Stomach (tissue), 8 donors: ENCODE measurements at regions not wholly inside any gene's neighbourhood (a gene's known extent, or its start where the extent isn't known, plus 50 kb on each side); places are given as distances from the start of the nearest gene placed in this dataset.
A peak's percentile ranks its signal among the peaks of the same experiment; 100 is the strongest.

Experiments
- DNase-seq, 2 donors: peaks; one replicate each; pipeline versions ENCODE4 v3.0.0 to v3.0.0-alpha.2; 2013 to 2019
- H3K27ac ChIP-seq, 5 donors: fragments of 200-600 bp in 4 of 5; sonication (generic) in 4 of 5; one replicate each; pipeline ENCODE4 v1.5.1; 2013 to 2019; ENCODE audit warnings: mild to moderate bottlenecking in 1 of 5, moderate library complexity in 1 of 5
- H3K27me3 ChIP-seq, 3 donors: fragments of 200-600 bp; sonication (generic); one replicate each; pipeline ENCODE4 v1.5.1; 2017 to 2019; ENCODE audit warnings: mixed run types in 1 of 3
- H3K36me3 ChIP-seq, 4 donors: fragments of 200-600 bp; sonication (generic); 1 replicate in 3 of 4; 2 replicates in 1 of 4; pipeline ENCODE4 v1.5.1; 2016 to 2019
- H3K4me1 ChIP-seq, 4 donors: fragments of 200-600 bp; sonication (generic); one replicate each; pipeline ENCODE4 v1.5.1; 2016 to 2019
- H3K4me3 ChIP-seq, 4 donors: fragments of 200-600 bp; sonication (generic) in 3 of 4; one replicate each; pipeline ENCODE4 v1.5.1; 2016 to 2019; ENCODE audit warnings: mild to moderate bottlenecking in 1 of 4
- H3K9me3 ChIP-seq, 4 donors: fragments of 200-600 bp; sonication (generic); one replicate each; pipeline ENCODE4 v1.5.1; 2016 to 2019
- EP300 ChIP-seq: sonication (generic); formaldehyde crosslinking; IDR thresholded peaks from one replicate; pipeline ENCODE4 v1.6.1; 2017; ENCODE audit warnings: antibody characterized with exemption
- POLR2A ChIP-seq, 4 donors: fragments of 450-650 bp; IDR thresholded peaks; one replicate each; pipeline ENCODE4 v1.6.1; 2016; ENCODE audit warnings: antibody characterized with exemption in 4 of 4, control low read depth in 2 of 4, mild to moderate bottlenecking in 1 of 4, moderate library complexity in 1 of 4
- POLR2AphosphoS5 ChIP-seq, 3 donors: sonication (generic); formaldehyde crosslinking; IDR thresholded peaks; one replicate each; pipeline ENCODE4 v1.6.1; 2016; ENCODE audit warnings: antibody characterized with exemption in 3 of 3
- WGBS, 5 donors: extraction: QIAGEN DNeasy Blood & Tissue Kit in 3 of 5; methylation state at CpG; one replicate each; pipeline versions ENCODE4 v1.1.5 to v1.1.7; 2013 to 2018; 5-methylcytosine and 5-hydroxymethylcytosine counted together
- intact Hi-C: fragments of 100-400 bp; cut with DNase I; formaldehyde crosslinking; loops from one replicate; pipeline ENCODE4 v1.15.1; 2023; ENCODE audit warnings: low total_unique reads
- TF ChIP-seq, protein P1 (sequence below), 7 experiments: fragments of 450-650 bp in 4 of 7; fragments of 200-600 bp in 3 of 7; sonication (generic) in 3 of 7; IDR thresholded peaks; one replicate each; pipeline ENCODE4 v1.5.1; 2016 to 2019; ENCODE audit warnings: antibody characterized with exemption in 7 of 7, control low read depth in 2 of 7, mild to moderate bottlenecking in 1 of 7
- donor health status: healthy with polysubstance abuse.
- donor health status: Bipolar disorder and iron deficiency.
- donor health status: healthy.

DNA sequence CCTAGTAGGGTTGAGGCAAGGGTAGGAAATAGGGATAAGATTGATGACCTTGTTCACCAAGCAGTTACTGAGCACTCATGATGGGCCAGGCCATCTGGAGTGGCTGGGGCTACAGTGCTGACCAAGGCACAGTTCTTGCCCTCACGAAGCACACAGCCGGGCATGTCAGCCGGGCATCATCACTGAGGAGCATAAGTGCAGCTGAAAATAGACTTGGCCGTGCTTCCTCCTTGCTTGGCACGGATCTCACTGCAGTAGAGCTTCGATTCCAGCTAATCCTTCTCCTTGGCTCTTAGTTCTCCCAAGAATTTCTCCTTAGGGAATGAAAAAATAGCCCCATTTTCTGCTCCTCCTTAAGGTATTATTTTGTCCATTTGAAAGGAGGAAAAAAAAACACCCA, 116.6 kb downstream of the NMUR2 start:
- no peak overlapping the region for H3K27ac ChIP-seq
- intact Hi-C loops: no loop called here
- 43 to 63% (median 51%) methylated on average over 6 of the region's 6 CpGs for WGBS, 5 donors
- H3K4me3 ChIP-seq: no peak overlapping the region
- TF ChIP-seq POLR2AphosphoS5 (IDR thresholded peaks at IDR 0.05) (no peak), EP300 (no peak), POLR2A (IDR thresholded peaks at IDR 0.05) (no peak)
- TF ChIP-seq, protein P1, sequence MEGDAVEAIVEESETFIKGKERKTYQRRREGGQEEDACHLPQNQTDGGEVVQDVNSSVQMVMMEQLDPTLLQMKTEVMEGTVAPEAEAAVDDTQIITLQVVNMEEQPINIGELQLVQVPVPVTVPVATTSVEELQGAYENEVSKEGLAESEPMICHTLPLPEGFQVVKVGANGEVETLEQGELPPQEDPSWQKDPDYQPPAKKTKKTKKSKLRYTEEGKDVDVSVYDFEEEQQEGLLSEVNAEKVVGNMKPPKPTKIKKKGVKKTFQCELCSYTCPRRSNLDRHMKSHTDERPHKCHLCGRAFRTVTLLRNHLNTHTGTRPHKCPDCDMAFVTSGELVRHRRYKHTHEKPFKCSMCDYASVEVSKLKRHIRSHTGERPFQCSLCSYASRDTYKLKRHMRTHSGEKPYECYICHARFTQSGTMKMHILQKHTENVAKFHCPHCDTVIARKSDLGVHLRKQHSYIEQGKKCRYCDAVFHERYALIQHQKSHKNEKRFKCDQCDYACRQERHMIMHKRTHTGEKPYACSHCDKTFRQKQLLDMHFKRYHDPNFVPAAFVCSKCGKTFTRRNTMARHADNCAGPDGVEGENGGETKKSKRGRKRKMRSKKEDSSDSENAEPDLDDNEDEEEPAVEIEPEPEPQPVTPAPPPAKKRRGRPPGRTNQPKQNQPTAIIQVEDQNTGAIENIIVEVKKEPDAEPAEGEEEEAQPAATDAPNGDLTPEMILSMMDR (IDR thresholded peaks at IDR 0.05): no peak
- H3K27me3 ChIP-seq: no peaks in the 10 kb centered on the region
- peaks cover 0 to 18% (median 5%) of the 10 kb centered on the region in 4 donors for H3K4me1 ChIP-seq
- no peaks in the 10 kb centered on the region for H3K36me3 ChIP-seq
- peaks cover 0 to 8% (median 2%) of the 10 kb centered on the region in 4 donors for H3K9me3 ChIP-seq
- peak in 1 of 2 donors; percentile 27 for DNase-seq

DNA sequence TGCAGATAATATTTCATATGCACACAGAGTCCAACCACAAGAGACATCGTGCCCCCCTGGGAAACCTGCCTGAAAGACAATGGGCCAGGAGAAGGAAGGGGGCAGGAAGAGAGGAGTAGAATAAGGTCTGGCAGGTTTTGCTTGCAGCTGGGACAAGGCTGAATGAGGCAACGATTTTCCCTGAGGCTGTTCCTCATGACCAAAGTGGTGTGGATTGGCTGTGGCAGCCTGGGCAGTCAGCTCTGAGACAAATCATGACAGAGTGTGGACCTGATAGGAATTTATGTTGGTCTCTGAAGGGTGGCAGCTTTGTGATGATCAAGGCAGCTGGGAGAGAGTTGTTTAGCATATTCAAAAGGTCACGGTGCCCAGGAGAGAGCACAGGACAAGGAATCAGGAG, 119.3 kb downstream of the NMUR2 start:
- H3K27me3 ChIP-seq: no peaks in the 10 kb centered on the region
- intact Hi-C loops: no loop called here
- peaks cover 0 to 4% (median 0%) of the 10 kb centered on the region in 4 donors for H3K9me3 ChIP-seq
- 57 to 74% (median 64%) methylated on average over 3 of the region's 3 CpGs for WGBS, 5 donors
- peaks cover 0 to 18% (median 5%) of the 10 kb centered on the region in 4 donors for H3K4me1 ChIP-seq
- no peak overlapping the region for H3K4me3 ChIP-seq
- TF ChIP-seq, protein P1 (IDR thresholded peaks at IDR 0.05): no peak
- TF ChIP-seq EP300 (no peak), POLR2AphosphoS5 (IDR thresholded peaks at IDR 0.05) (no peak), POLR2A (IDR thresholded peaks at IDR 0.05) (no peak)
- no peaks in the 10 kb centered on the region for H3K36me3 ChIP-seq
- no peak overlapping the region for H3K27ac ChIP-seq
- DNase-seq: no peak

DNA sequence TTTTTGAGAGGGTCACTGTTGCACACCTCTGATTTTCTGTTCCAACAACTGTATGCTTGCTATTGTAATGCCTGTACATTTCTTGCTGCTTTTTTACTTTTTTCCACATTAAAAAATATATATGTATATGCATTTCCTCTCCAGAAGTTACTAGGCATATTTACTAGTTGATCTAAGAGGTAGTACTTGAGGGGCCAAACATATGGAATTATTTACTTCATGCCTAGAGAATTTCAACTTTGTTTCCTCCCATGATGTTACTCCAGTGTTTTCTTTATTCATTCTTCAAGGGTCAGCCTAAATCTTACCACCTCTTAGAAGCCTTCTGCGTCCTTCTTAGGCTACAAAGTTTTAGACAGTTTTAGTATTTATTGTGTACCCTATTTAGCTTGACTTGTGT, 122.7 kb downstream of the NMUR2 start:
- Histone ChIP-seq H3K36me3 (no peaks in the 10 kb centered on the region), H3K4me3 (no peak overlapping the region), H3K27me3 (no peaks in the 10 kb centered on the region), H3K9me3 (peaks cover 0 to 4% (median 0%) of the 10 kb centered on the region in 4 donors), H3K4me1 (no peaks in the 10 kb centered on the region), H3K27ac (no peak overlapping the region)
- intact Hi-C loops: no loop called here
- no peak for DNase-seq
- WGBS, 5 donors: 70 to 83% (median 74%) methylated on average over 1 of the region's 1 CpG
- TF ChIP-seq POLR2AphosphoS5 (IDR thresholded peaks at IDR 0.05) (no peak), EP300 (no peak), POLR2A (IDR thresholded peaks at IDR 0.05) (no peak)
- TF ChIP-seq, protein P1 (IDR thresholded peaks at IDR 0.05): no peak

DNA sequence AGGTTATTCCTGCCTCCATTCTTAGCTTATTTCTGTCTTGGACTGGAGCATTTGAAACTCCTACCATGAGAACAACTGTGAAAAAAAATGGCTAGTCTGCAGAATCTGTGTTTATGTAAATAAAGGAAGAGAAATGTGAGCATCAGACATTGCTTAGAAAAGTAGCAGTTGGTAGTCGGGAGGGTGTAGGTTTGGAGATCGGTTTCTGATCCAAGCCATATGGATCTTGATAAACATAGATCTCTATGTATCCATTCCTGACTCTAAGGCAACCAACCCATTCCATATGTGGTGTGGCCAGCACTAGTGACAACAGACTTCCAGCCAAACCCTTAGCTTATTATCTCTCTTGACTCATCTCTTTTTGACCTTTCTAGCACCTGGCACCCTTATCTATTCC, 127.1 kb downstream of the NMUR2 start:
- WGBS, 5 donors: 50 to 84% (median 81%) methylated on average over 2 of the region's 2 CpGs
- intact Hi-C loops: loop anchor here (10.0 kb wide), 1 partner anchor 453 kb away; no protein-coding TSS in a partner anchor
- Histone ChIP-seq H3K27me3 (no peaks in the 10 kb centered on the region), H3K27ac (no peak overlapping the region), H3K9me3 (no peaks in the 10 kb centered on the region), H3K36me3 (no peaks in the 10 kb centered on the region), H3K4me3 (no peak overlapping the region), H3K4me1 (no peaks in the 10 kb centered on the region)
- TF ChIP-seq POLR2A (IDR thresholded peaks at IDR 0.05) (no peak), EP300 (no peak), POLR2AphosphoS5 (IDR thresholded peaks at IDR 0.05) (no peak)
- DNase-seq: no peak

DNA sequence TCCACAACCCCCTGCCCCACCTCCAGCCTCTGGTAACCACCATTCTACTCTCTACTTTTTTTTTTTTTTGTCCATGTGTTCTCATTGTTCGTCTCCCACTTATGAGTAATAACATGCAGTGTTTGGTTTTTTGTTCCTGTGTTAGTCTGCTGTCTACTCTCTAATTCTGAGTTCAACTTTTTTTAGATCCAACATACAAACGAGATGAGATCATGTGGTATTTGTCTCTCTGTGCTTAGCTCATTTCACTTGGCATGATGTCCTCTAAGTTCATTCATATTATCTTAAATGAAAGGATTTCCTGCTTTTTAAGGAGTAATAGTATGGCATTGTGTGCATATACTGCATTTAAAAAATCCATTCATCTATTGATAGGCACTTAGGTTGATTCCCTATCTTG, 130.9 kb downstream of the NMUR2 start:
- 23 to 47% (median 38%) methylated on average over 2 of the region's 2 CpGs for WGBS, 5 donors
- no peaks in the 10 kb centered on the region for H3K36me3 ChIP-seq
- intact Hi-C loops: loop anchor here (10.0 kb wide), 1 partner anchor 449 kb away; no protein-coding TSS in a partner anchor

More for the DNA sequence above, 130.9 kb downstream of the NMUR2 start:
- Histone ChIP-seq H3K4me3 (no peak overlapping the region), H3K27me3 (no peaks in the 10 kb centered on the region), H3K9me3 (no peaks in the 10 kb centered on the region), H3K27ac (no peak overlapping the region), H3K4me1 (no peaks in the 10 kb centered on the region)
- TF ChIP-seq POLR2AphosphoS5 (IDR thresholded peaks at IDR 0.05): no peak
- TF ChIP-seq POLR2A (IDR thresholded peaks at IDR 0.05): no peak
- TF ChIP-seq, protein P1 (IDR thresholded peaks at IDR 0.05): no peak
- TF ChIP-seq EP300: no peak
- DNase-seq: peak in 1 of 2 donors; percentile 42
